Stimulated activated CD4-positive, alpha-beta T cell treated with anti-CD3 and anti-CD28 coated beads, Interleukin-15, amount 100 ng/mL, for 1 hour (primary cell): ENCODE measurements at regions not wholly inside any gene's neighbourhood (a gene's known extent, or its start where the extent isn't known, plus 50 kb on each side); places are given as distances from the start of the nearest gene placed in this dataset.

ENCODE experiments used
- DNase-seq, 2 donors: peaks; one replicate each; pipeline ENCODE4 v3.0.0-alpha.2; 2020; ENCODE audit warnings: low read depth in 1 of 2, low spot score in 1 of 2

DNA sequence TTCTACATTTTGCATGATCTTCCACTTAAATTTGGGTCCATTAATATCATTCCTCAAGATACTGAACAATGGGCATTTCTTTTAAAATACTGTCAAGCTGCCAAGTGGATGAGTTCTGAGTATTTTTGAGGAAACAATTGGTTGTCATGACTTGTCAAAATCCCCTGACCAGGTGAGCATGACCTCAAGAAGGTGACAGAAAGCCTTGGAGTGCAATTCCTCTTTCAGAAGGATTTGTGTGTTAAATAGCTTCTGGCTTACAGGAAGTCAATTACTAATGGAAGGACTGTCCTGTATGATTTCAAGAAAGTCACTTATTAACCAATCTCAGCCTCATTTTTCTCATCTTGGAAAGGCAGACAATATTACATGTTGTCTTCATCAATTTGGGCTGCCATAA, 460.6 kb downstream of the TSN start:
- no peak for DNase-seq

DNA sequence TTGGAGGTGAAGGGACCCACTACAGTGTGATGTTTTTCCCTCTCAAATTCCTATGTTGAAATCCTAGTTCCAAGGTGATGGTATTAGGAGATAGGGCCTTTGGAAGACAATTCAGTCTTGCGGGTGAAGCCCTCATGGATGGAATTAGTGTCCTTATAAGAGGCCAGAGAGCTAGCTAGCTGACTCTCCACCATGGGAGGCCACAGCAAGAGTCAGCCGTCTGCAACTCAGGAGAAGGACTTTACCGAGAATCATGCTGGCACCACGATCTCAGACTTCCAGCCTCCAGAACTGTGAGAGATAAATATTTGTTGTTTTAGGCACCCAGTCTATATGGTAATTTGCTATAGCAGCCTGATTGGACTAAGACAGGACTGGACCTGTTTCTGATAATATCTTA, 461.4 kb downstream of the TSN start:
- no peak for DNase-seq

DNA sequence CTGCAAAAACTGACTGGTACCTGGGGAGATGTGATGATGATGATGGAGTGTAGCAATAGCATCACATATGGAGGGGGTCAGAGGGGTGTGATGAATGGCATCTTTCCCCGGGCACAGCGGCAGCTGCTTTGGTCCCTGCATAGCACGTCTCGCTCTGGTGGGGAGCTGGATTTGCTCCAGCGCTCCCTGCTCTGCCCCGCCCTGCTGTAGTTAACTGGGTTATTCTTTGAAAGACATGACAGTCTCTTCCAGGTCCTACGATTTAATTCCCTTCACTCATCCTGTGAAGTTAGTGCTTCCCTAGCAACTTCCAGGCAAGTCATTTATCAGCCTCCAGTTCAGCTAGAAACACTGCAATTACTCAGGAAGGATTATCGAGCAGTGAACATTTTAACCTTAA, 463.1 kb downstream of the TSN start:
- DNase-seq, result no peak

DNA sequence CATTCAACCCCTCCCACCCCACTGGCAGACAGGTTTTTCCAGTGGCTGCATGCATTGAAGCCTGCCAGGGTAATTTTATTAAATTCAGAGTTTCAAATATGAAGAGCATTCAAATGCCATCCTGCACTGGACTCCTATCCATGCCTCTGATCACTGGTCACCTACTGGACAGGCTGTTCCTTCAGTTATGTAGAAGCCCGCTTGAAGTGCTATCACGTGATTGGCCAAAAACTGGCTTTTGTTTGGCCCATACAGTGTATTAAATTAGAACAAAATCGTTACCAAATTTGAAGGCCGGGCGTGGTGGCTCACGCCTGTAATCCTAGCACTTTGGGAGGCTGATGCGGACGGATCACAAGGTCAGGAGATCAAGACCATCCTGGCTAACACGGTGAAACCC, 464.1 kb downstream of the TSN start:
- DNase-seq, result no peak

DNA sequence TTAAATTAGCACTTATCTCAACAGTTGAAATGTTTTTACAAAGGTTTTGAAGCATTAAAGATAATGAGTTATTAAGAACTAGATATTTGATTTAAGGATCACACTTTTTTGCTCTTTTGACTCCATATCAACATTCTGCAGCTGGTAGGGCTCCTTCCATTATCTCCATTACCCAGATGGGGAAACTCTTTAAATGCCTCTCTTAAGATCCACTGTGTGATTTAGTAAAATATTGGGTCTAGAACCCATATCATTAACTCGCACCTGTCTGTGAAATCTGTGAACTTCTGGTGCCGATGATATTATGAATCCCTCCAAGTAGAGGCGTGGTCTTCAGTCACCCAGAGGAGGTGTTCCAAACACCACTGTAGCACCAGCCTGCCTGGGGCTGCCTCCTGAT, 466.2 kb downstream of the TSN start:
- no peak for DNase-seq

DNA sequence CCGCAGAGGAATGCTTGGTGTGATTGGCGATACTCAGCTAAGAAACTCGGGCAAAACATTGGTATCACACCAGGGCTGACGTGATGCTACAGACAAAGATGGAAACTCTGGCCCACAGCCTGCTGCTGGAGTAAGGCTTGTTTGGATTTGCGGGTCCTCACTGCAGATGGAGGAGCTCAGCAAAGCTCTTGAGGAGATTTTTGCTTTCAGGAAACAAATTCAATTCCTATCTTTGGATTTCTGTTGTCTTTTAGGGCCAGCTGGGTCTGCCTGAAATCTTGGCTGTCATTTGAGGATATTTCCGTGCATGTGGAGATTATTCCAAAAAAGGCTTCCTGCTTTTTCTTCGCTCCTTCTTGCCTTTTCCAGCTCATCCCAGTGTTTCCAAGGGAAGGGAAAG, 475.8 kb downstream of the TSN start:
- no peak for DNase-seq

DNA sequence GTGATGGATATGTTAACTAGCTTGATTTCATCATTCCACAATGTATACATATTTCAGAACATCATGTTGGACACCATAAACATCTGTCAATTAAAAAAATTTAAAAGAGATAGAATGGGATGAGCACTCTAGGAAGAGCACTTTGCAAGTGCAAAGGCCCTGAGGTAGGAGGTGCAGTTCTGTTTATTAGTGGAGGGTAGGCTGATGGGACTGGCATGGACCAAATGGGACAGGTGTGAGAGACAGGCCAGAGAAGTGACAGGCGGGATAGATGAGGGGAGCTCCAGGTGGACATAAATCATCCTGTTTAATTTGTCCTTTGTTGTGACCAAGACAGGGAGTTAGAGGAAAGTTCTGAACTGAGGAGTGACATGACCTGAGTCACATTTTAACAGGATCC, 477.9 kb downstream of the TSN start:
- DNase-seq, result no peak

DNA sequence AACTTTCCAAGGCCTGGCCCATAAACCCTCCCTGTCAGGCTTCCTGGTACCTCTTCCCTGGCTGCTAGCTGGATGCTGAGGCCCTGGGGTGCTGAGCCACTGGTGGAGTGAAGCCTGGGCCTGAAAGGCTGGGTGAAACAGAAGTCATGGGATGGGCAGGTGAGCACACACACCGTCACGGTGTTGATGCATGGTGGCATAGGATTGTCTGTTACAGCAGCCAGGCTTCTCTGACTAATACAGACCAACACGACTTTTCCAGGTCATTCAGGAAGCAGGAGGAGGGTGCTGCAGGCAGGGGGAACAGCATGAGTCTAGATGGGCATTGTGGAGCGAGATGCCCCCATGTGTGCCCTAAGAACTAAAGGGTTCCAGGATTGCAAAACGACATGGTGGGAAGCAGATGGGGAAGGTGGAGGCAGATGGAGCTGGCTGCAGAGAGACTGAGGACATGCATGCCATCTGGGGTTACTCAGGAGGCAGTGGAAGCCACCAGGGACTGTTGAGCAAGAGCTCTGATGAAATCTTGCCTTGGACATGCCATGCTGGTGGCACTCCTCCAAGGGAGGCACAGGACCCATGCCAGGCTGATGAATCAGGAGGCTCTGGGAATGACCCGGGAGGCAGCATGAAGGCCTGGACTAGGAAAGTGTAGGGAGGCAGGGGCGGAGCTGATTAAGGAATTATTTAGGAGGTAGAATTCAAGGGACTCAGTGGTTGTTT, 480.9 kb downstream of the TSN start:
- no peak for DNase-seq

DNA sequence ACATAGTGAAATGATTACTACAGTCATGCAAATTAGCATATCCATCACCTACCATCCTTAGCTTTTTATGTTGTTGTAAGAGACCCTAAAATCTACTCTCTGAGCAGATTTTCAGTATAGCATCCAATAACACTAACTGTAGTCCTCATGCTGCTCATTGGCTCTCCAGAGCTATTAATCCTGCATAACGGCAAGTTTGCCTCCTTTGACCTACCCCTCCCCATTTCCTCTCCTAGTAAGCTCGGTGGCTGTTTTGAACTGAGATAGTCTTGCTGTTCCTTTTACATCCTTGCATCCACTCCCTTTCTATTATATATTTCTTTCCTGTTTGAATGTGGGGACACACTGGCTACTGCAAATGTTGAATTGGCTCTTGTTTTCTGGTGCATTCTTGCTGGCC, 481.5 kb downstream of the TSN start:
- DNase-seq, result no peak

DNA sequence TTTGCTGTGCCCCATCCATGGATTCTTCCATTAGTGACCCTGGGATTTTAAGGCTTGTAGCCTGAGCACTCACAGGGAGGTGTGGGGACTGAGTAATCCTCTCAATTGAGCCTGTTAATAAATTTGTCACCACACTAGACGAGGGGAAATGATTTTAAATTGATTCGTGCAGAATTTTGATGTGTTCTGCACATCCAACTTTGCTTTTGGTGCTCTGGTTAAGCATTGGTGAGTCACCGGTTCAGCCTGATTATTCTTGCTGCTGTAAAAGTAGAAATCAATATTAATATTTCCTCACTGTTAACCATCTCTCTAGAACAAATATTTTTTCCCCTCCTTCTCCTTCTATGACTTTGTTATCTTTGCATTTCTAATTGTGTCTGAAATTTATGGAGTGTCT, 482.0 kb downstream of the TSN start:
- DNase-seq, result no peak

DNA sequence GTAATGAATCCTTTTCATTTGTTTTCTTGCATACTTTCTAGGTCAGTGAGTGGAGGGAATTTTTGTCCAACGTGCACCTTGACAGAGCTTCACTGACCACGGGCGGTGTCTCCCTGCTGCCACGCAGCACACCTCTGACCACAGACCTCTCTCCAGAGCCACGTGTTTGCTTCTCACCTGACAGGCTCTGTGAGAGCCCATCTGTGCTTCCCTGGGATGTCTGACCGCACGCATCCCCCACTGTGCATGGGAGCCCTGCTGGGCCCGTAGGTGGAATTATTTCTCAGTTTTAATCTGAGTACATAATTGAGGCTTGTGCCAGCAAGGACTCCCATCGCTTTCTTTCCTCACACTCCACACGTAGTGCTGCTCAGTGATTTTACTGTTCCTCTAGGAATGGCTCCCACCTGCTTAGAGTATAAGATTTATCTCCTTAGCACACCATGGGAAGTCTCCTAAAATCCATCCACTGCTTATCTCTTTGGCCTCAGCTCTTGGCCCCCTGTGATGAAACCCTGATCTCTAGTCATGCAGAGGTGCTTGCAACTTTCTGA, 482.6 kb downstream of the TSN start:
- DNase-seq, result no peak

DNA sequence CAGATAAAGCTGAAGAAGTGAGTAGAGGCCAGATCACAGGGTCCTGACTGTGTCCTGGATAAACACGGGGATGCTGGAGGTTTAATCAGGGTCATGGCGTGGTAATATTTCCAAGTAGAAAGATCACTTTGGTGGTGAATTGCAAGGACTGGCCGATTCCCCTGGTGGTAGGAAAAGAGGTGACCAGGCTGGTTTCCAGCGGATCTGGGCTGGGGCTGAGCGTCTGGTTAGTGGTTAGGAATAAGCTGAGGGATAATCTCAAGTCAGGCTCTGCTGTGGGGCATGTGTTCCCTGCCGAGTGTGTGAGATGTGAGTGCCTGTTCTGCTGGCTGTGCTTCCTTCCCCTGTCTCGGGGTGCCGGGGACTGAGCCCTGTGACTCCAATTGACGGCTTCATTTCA, 484.0 kb downstream of the TSN start:
- no peak for DNase-seq

DNA sequence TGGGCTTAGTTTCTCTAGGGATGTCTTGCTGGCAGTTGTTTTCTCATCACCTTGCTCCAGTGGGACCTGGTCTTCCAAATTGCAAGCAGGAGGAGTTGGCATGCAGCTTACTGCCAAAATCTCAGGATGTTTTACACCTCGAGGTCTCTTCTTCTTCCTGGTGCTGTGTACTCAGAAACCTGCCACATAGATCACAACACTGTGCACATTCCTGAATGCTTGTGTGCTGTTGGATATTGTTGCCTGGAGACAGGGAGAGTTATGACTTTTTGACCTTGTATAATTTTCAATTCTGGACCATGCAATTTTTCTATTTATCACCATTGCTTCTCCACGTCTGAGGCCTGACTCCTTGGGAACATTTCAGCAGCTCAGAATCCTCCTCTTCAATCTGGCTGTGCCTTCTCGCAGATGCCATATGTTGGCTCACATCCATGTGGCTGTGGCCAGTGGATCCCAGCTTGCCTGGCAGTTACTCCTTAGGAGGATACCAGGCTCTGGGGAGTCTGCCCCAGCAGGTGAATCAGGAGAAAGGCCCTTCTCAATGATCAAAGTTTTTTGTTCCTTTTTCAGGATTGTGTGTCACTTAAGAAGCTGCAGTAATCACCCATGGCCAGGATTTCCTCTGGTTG, 489.3 kb downstream of the TSN start:
- DNase-seq, result no peak

DNA sequence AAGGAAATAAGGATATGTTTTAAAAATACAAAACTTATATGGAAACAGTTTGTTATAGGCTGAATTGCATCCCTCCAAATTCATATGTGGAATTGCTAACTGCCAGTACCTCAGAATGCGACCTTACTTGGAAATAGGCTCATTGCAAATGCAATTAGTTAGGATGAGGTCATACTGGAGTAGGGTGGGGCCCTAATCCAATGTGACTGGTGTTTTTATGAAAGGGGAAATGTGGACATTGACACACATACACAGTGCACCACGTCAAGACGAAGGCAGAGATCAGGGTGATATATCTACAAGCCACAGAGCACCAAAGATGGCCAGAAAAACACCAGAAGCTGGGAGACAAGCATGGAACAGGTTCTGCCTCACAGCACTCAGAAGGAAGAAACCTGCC, 494.2 kb downstream of the TSN start:
- no peak for DNase-seq

DNA sequence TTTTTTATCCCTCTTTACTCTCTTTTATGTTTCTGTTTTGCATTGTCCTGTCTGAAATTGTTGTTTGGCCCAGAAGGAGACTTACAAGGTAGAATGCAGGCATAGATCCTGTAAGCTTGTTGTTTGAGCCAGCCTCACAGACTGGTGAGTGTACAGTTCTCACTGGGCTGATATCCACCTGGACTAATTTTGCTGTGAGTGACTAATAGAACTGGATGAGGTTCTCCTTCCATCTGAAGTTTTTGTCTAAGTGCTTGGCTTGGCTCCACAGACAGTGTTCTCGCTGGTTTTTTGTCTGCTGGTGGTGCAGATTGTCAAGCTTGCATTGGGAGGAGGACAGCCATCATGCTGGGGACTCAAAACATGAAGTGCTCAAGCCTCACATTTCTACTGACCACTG, 495.7 kb downstream of the TSN start:
- DNase-seq, result no peak

DNA sequence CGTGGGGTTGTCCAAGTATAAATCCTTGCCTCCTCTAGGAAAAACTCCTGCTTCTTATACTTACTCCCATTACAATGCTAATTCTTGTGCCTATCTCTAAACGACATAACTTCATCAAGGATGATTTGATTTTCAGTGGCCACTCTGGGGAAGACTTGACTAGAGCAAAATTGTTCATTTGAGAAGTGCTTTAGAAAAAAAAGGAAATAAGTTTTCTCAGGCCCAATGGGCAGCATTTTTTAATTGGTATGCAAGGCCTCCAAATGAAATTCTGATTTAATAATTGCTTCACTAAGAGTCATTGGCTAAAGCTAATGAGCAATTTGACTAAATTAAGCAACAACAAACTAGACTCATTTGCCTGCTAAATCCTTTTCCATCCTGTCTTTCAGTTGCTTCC, 496.1 kb downstream of the TSN start:
- DNase-seq, result no peak

DNA sequence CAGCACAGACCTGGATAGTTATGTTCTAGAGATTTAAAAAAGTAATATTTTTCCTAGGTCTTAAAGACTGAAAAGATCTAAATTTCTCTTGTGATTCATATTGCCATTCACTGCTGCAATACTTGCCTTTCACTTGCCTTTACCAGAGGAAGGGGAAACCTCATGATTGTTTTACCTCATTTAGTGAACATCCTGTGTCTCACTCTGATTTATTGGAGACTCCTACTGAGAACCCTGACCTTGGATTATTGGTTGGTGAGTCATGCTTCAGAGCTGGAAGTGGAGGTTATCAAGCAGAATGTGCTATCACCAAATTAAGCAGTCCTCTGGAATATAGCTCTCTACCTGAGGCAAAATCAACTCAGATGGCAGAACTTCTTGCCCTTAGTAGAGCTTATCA, 500.5 kb downstream of the TSN start:
- no peak for DNase-seq

DNA sequence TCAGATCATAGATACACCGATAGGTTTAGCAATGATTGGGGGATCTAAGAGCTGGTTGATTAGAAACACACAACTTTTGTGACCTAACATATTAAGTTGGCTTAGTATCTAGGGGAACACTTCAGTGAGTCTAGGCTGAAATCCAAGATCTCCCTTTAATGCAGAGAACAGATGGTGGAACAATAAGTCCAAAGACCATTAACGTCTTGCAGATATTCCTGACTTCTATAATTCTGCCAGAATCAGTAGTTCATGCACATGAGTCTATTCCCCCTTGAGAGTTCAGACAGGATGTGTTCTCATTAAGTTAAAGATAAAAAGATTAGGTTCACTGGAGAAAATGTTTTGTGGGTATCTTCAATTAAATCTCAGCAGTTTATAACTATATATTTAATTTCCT, 506.5 kb downstream of the TSN start:
- DNase-seq, result no peak

DNA sequence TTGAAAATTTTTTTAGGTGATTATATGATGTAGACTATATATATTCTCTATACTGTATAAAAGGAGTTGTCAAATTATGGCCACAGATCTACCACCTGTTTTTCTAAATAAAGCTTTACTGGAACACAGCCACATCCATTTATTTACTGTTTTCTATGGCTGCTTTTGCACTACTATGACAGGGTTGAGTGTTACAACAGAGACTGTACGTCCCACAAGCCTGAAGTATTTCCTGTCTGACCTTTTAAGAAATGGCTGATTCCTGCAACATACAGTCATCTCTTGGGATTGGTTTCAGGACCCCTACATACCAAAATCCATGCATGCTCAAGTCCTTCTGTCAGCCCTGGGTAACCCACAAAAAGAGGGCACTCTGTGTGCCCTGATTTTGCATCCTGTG, 508.3 kb downstream of the TSN start:
- no peak for DNase-seq

DNA sequence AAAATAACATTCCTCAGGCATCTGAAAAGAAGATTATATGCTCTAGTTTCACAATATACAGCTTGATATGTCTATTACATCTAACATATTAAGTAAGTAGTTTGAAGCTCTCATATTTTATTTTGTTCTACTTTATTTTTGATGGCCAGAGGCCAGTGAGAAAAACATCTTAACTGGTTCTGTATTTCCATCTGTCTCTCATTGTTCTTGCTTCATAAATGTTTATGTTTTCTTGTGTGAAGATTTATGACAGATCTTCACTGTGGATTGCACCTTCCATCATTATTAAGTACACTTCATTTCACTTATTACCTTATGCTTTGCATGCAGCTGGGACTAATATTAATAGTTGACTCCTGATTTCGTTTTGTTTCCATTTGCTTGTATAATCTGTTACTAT, 511.2 kb downstream of the TSN start:
- no peak for DNase-seq

DNA sequence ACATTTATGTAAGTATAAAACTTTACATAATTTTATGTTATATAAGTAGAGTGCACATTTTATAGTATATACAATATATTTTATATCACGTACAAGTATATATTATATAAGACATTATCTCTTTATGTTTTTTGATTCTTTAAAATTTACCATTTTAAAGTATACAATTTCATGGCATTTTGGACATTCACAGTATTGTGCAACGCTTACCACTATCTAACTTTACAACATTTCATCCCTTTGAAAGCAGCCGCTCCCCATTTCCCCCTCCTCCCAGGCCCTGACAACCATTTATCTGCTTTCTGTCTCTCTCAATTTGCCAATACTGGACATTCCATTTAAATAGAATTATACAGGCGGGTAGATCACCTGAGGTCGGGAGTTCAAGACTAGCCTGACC, 512.5 kb downstream of the TSN start:
- DNase-seq, result no peak

DNA sequence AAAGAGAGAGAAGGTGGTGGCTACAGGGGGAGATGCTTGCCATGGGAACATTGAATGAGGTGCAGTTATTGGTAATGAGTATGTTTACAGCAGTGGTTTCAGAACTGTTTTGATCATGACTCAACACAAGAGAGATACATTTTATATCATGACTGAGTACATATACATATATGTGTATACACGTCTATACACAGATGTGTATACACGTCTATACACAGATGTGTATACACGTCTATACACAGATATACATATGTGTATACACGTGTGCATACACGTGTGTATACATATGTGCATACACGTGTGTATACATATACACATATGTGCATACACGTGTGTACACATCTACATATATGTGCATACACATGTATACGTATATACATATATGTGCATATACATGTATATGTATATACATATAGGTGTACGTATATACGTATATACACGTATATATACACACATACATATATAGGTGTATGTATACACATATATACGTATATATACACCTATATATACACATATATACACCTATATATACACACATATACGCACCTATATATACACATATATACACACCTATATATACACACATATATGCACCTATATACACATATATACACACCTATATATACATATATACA, 518.5 kb downstream of the TSN start:
- no peak for DNase-seq

DNA sequence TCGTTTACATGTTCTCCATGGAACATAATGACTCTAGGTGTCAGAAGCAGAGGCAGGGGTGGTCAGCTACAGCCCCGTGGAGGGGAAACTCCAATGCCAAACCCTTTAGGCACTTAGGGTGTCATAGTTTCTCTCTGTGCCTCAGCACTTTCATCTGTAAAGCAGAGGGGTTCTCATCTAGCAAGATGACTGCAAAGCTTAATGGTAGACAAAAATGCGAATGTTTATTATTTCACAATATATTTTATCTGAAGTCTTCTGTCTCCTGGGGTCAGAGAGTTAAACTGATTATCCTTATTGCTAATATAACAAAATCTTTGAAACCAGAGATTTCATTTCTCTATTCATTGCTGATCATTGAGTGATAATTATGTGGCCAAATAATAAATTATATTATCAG, 522.5 kb downstream of the TSN start:
- no peak for DNase-seq
